ACC112 (cell line): ENCODE measurements at regions not wholly inside any gene's neighbourhood (a gene's known extent, or its start where the extent isn't known, plus 50 kb on each side); places are given as distances from the start of the nearest gene placed in this dataset.
A peak's percentile ranks its signal among the peaks of the same experiment; 100 is the strongest.
"Not testable (repeated sequence)": the region's sequence is repeated elsewhere in the genome, so short reads cannot be mapped to it uniquely, and the experiment has no call there.

Source experiments
- H2AFZ ChIP-seq: fragments of 200-600 bp; sonication (generic); one replicate; pipeline ENCODE4 v1.6.0; 2017; ENCODE audit warnings: antibody characterized with exemption, low read length; ENCODE audit not compliant: unreplicated experiment
- H3K27ac ChIP-seq: fragments of 200-600 bp; sonication (generic); 2 replicates; pipeline ENCODE4 v1.5.1; 2014; ENCODE audit warnings: low read depth, mild to moderate bottlenecking, antibody characterized with exemption, low read length, moderate library complexity
- H3K27me3 ChIP-seq: fragments of 200-600 bp; sonication (generic); 2 replicates; pipeline ENCODE4 v1.6.1; 2014; ENCODE audit warnings: mild to moderate bottlenecking, antibody characterized with exemption, low read length, moderate library complexity, mixed read lengths; ENCODE audit not compliant: insufficient read depth
- H3K36me3 ChIP-seq: fragments of 200-600 bp; sonication (generic); 2 replicates; pipeline ENCODE4 v1.6.1; 2016; ENCODE audit warnings: mild to moderate bottlenecking, antibody characterized with exemption, low read length, moderate library complexity, mixed read lengths; ENCODE audit not compliant: insufficient read depth
- H3K4me1 ChIP-seq: fragments of 200-600 bp; sonication (generic); one replicate; pipeline ENCODE4 v1.6.1; 2016; ENCODE audit warnings: low read length, mixed read lengths; ENCODE audit not compliant: insufficient read depth, unreplicated experiment, control insufficient read depth
- H3K4me3 ChIP-seq: fragments of 200-600 bp; sonication (generic); 2 replicates; pipeline ENCODE4 v1.5.1; 2014; ENCODE audit warnings: mild to moderate bottlenecking, low read depth, low read length
- H3K79me2 ChIP-seq: fragments of 200-600 bp; sonication (generic); one replicate; pipeline ENCODE4 v1.6.0; 2016; ENCODE audit warnings: low read length; ENCODE audit not compliant: control insufficient read depth, unreplicated experiment, insufficient read depth

DNA sequence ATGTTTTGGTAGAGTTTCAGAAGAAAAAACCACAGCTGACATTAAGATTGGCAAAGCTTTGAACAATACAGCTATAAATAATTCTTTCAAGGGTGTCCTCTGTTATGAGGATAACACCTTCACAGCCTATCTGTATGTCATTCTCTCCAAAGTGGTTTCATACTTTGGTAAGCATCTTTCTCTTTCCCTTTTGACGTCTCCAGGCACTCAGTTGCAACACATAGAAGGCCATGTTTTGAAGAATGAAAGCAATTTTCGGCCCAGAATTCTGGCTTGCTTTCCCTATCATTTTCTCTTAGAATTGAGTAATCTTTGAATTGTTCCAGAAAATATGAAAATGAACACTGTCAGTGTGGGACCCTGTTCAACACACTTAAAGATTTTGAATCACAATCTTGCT lies 200.0 kb upstream of the CBLB start:
- H3K4me1 ChIP-seq: peaks cover 14% of the 10 kb centered on the region
- no peaks in the 10 kb centered on the region for H3K36me3 ChIP-seq
- H3K79me2 ChIP-seq: no peaks in the 10 kb centered on the region
- H3K27ac ChIP-seq: peak overlapping the region; percentile 39
- H3K4me3 ChIP-seq: peak overlapping the region; percentile 59
- H2AFZ ChIP-seq: peak overlapping the region; percentile 88
- no peaks in the 10 kb centered on the region for H3K27me3 ChIP-seq

DNA sequence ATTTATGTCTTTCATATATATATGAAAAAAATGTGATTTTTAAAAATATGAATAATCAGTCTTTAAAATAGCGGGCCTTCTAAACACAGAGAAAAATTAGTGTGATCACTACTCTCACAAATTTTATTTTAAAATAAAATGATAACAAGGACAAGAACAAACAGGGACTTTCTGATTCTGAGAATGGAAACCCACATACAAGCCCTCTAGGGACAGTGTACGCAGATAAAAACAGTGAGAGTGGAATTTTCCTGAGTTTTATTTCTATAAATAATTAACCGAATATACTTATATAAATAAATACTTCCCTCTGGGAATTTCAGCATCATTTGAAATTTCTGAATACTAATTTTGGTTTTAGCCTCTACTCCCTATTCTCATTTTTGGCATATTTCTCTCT lies 201.4 kb upstream of the CBLB start:
- Histone ChIP-seq H3K79me2 (no peaks in the 10 kb centered on the region), H3K27me3 (no peaks in the 10 kb centered on the region), H3K4me3 (no peak overlapping the region), H2AFZ (no peak overlapping the region), H3K27ac (no peak overlapping the region), H3K36me3 (no peaks in the 10 kb centered on the region), H3K4me1 (peaks cover 14% of the 10 kb centered on the region)

DNA sequence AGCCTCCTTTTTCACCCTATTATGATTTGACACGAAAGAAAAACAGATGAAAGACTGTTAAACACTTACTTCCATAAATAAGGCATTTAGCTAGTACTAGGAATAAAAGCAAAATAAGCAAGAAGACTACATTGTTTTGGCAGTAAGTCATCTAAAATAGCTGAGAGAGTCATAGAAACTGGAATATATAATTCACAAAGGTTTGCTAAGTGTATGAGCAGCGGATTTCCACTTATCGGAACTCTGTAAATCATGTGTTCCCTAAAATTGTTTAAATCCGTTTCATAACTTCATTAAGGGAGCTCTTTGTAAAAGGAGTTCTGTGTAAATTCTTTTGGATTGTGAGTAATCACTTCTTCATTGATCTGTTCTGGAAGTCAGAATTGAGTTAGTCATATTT lies 202.5 kb upstream of the CBLB start:
- peaks cover 14% of the 10 kb centered on the region for H3K4me1 ChIP-seq
- no peaks in the 10 kb centered on the region for H3K79me2 ChIP-seq
- no peak overlapping the region for H2AFZ ChIP-seq
- H3K27ac ChIP-seq: no peak overlapping the region
- no peak overlapping the region for H3K4me3 ChIP-seq
- no peaks in the 10 kb centered on the region for H3K36me3 ChIP-seq
- H3K27me3 ChIP-seq: no peaks in the 10 kb centered on the region

DNA sequence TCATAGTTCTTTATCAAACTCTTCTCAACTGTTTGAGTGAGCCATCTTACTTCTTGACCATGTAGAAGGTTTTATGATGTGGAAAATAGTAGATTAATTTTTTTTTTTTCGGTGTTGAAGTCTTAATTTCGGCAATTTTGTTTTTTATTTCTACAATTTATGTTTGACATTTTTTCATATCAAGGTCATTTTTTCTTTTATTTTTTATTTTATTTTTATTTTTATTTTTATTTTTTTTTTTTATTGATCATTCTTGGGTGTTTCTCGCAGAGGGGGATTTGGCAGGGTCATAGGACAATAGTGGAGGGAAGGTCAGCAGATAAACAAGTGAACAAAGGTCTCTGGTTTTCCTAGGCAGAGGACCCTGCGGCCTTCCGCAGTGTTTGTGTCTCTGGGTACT lies 203.8 kb upstream of the CBLB start:
- not testable (repeated sequence) for H3K36me3 ChIP-seq, H3K4me3 ChIP-seq, H3K27me3 ChIP-seq, H3K27ac ChIP-seq, H3K79me2 ChIP-seq, H2AFZ ChIP-seq
- peaks cover 14% of the 10 kb centered on the region for H3K4me1 ChIP-seq

DNA sequence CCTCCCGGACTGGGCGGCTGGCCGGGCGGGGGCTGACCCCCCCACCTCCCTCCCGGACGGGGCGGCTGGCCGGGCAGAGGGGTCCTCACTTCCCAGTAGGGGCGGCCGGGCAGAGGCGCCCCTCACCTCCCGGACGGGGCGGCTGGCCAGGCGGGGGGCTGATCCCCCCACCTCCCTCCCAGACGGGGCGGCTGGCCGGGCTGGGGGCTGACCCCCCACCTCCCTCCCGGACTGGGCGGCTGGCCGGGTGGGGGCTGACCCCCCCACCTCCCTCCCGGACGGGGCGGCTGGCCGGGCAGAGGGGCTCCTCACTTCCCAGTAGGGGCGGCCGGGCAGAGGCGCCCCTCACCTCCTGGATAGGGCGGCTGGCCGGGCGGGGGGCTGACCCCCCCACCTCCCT lies 205.0 kb upstream of the CBLB start:
- not testable (repeated sequence) for H2AFZ ChIP-seq, H3K27ac ChIP-seq, H3K4me3 ChIP-seq, H3K79me2 ChIP-seq, H3K27me3 ChIP-seq, H3K36me3 ChIP-seq, H3K4me1 ChIP-seq

DNA sequence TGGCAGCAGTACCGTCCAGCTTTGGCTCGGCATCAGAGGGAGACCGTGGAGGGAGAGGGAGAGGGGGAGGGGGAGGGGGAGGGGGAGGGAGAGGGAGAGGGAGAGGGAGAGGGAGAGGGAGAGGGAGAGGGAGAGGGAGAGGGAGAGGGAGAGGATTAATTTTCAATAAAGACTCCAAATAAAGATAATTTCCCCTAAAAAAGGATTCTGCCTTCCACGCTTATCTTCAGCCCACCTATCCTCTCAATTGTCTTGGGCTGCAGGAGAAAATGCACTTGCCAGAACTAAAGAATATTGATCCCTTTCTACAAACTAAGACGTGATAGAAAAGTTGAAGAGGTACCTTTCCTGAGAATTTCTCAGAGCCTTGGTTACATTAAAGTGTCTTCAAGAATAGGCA lies 206.9 kb upstream of the CBLB start:
- H3K27ac ChIP-seq, H3K4me3 ChIP-seq, H3K4me1 ChIP-seq, H3K27me3 ChIP-seq, H3K36me3 ChIP-seq, H2AFZ ChIP-seq, H3K79me2 ChIP-seq: not testable (repeated sequence)

DNA sequence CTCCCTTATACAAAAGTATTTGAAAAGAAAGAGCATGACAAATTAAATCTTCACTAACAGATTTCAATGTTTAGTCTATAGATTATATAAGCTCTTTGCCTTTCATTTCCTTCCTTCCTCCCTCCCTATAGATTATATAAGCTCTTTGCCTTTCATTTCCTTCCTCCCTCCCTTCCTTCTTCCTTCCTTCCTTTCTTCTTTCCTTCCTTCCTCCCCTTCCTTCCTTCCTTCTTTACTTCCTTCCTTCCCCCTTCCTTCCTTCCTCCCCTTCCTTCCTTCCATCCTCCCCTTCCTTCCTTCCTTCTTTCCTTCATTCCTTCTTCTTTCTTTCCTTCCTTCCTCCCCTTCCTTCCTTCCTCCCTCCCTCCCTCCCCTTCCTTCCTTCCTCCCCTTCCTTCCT lies 209.8 kb upstream of the CBLB start:
- Histone ChIP-seq H2AFZ (no peak overlapping the region), H3K79me2 (no peaks in the 10 kb centered on the region), H3K27me3 (no peaks in the 10 kb centered on the region), H3K4me1 (peaks cover 7% of the 10 kb centered on the region), H3K4me3 (no peak overlapping the region), H3K36me3 (no peaks in the 10 kb centered on the region), H3K27ac (no peak overlapping the region)

DNA sequence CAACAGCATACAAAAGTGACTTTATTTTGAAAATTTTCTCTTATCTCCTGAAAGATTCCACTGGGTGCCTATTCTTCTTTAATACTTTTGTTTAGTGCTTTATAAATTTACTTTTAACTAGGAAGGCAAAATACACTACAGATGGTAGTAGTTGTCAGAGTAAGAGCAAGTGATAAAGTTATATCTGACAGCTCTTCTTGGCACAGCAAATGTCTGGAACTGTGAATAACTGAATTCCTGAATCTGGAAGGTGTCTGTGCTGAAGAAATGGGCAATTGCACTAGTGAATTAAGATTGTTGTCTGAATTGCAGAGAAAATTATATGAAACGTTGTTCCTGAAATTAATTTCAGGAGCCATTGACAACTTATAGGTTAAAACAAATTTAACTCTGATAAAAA lies 213.8 kb upstream of the CBLB start:
- H2AFZ ChIP-seq: peak overlapping the region; percentile 91

DNA sequence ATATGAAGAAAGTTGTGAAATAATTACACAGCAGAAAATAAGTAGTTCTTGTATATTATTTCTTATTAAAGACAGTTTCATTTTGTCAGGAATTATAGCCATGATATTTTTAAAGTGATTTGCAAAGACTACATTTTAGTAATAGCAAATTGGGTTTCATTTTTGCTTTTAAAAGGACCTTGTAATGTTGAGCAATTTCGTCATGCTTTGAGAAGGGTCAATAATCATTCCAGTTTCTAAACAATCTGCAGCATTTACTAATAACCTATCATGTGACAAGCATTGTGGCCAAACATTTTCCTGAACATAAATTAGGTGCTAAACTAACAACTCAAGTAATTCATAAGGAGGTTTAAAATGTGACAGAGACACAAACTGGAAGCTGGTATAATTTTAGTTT lies 214.4 kb upstream of the CBLB start:
- peak overlapping the region; percentile 41 for H3K4me3 ChIP-seq
- H2AFZ ChIP-seq: peak overlapping the region; percentile 91
- H3K79me2 ChIP-seq: no peaks in the 10 kb centered on the region
- no peaks in the 10 kb centered on the region for H3K27me3 ChIP-seq
- H3K36me3 ChIP-seq: no peaks in the 10 kb centered on the region
- peaks cover 8% of the 10 kb centered on the region for H3K4me1 ChIP-seq
- no peak overlapping the region for H3K27ac ChIP-seq

More for the DNA sequence above, 213.8 kb upstream of the CBLB start:
- Histone ChIP-seq H3K4me3 (peak overlapping the region; percentile 41), H3K27ac (no peak overlapping the region), H3K27me3 (no peaks in the 10 kb centered on the region), H3K79me2 (no peaks in the 10 kb centered on the region), H3K4me1 (peaks cover 8% of the 10 kb centered on the region), H3K36me3 (no peaks in the 10 kb centered on the region)

DNA sequence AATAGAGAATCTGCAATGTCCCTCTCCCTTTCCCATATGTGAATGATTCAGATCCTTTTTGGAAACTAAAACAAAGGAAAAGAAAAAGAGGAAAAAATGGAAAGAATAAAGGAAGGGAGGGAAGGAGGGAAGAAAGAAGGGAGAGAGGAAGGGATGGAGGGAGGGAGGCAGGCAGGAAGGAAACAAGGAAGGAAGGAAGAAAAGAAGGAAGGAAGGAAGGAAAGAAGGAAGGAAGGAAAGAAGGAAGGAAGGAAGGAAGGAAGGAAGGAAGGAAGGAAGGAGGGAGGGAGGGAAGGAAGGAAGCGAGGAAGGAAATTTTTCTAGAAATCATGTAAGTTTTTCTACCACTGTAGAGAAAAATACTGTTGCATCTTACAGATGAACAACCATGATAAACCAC lies 215.0 kb upstream of the CBLB start:
- no peaks in the 10 kb centered on the region for H3K27me3 ChIP-seq

DNA sequence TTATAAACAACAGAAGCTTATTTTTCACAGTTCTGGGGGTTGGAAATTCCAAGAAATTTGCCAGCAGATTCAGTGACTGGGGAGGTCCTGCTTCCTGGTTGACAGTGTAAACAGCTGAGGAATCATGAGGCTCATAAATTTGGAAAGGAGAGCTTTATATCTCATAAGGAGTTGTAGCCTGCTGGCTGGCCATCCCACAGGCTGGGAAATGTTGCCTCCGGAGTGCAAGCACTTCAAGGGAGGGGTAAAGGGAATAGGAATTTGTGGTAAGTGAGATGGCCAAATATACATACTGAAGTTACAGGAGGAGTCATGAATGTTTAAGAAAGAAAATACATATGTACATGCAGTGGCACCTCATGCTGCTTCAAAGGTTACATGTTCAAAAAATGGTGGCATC lies 217.2 kb upstream of the CBLB start:
- Histone ChIP-seq H3K4me3 (no peak overlapping the region), H2AFZ (no peak overlapping the region), H3K4me1 (peaks cover 8% of the 10 kb centered on the region), H3K79me2 (no peaks in the 10 kb centered on the region), H3K27me3 (no peaks in the 10 kb centered on the region), H3K27ac (no peak overlapping the region), H3K36me3 (no peaks in the 10 kb centered on the region)

More for the DNA sequence above, 215.0 kb upstream of the CBLB start:
- no peak overlapping the region for H3K27ac ChIP-seq
- H3K4me1 ChIP-seq: peaks cover 8% of the 10 kb centered on the region
- no peaks in the 10 kb centered on the region for H3K79me2 ChIP-seq
- no peaks in the 10 kb centered on the region for H3K36me3 ChIP-seq
- peak overlapping the region; percentile 41 for H3K4me3 ChIP-seq
- peak overlapping the region; percentile 91 for H2AFZ ChIP-seq

DNA sequence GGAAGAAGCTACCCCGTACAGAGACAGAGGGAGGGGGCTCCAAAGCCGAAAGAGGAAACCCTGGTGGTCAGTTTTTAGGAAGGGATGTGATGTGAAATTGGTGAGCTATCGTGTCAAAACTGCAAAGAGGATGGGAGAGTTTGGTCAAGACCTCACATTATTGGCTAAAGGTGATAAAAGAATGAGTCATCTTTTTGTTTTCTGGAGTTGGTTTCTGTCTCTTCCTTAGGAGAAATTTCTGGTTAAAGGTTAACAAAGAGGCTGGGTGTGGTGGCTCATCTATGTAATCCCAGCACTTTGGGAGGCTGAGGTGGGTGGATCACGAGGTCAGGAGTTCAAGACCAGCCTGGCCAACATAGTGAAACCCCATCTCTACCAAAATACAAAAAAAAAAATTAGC lies 217.8 kb upstream of the CBLB start:
- H3K27me3 ChIP-seq: no peaks in the 10 kb centered on the region
- no peak overlapping the region for H3K4me3 ChIP-seq
- no peaks in the 10 kb centered on the region for H3K79me2 ChIP-seq
- no peaks in the 10 kb centered on the region for H3K36me3 ChIP-seq
- peaks cover 8% of the 10 kb centered on the region for H3K4me1 ChIP-seq
- H2AFZ ChIP-seq: no peak overlapping the region
- H3K27ac ChIP-seq: no peak overlapping the region
